ENCODE measurements at regions not wholly inside any gene's neighbourhood (a gene's known extent, or its start where the extent isn't known, plus 50 kb on each side); places are given as distances from the start of the nearest gene placed in this dataset.
"Not testable (repeated sequence)": the region's sequence is repeated elsewhere in the genome, so short reads cannot be mapped to it uniquely, and the experiment has no call there.

DNA sequence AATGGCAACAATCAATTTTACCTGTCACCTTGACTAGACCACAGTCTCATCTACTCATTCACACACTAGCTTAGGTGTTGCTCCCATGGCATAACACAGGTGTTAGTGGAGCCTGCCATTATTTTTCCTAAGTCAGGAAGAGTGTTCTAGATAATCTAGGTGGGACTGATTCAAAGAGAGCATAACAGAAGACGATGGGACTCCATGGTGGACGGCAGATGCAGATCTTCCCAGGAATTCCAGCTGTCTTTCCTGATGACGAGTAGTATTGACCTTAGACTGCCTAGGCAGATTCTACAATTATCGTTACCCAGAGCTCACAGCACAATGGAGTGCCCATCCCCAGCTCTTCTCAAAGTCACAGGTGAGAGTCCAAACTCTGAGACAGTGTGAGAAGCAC, 589.0 kb downstream of the TMEM121 start:
- no peaks in the 10 kb centered on the region for H3K27me3 ChIP-seq (ENCODE audit: insufficient read depth, low read length)
- no peak overlapping the region for H3K9ac ChIP-seq (ENCODE audit: low read depth, low read length)
- no peaks in the 10 kb centered on the region for H3K36me3 ChIP-seq (ENCODE audit: insufficient read depth, low read depth, low read length)
- H3K4me1 ChIP-seq (ENCODE audit: insufficient read depth, low read length) = no peaks in the 10 kb centered on the region
- H3K27ac ChIP-seq (ENCODE audit: low read length) = no peak overlapping the region
- H3K9me3 ChIP-seq (ENCODE audit: insufficient read depth, low read depth, low read length) = peaks cover 66% of the 10 kb centered on the region
- H3K4me3 ChIP-seq (ENCODE audit: low read length) = no peak overlapping the region

DNA sequence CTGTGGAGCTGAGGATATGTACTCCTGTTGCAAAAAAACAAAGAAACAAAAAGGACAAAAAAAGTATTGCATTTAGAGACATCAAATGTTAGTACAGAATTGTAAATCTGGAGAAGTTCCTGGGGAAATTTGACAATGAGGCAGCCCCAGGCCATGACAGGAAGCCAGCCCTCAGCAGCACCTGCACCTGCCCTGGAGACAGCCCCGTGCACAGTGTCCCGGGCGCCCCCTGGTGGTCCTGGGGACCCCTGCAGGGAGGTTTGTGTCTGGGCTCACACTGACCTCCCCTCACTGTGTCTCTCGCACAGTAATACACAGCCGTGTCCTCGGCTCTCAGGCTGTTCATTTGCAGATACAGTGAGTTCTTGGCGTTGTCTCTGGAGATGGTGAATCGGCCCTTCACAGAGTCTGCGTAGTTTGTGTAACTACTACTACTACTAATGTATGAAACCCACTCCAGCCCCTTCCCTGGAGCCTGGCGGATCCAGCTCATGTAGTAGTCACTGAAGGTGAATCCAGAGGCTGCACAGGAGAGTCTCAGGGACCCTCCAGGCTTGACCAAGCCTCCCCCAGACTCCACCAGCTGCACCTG, 590.1 kb downstream of the TMEM121 start:
- H3K27me3 ChIP-seq (ENCODE audit: insufficient read depth, low read length); H3K9ac ChIP-seq (ENCODE audit: low read depth, low read length); H3K4me1 ChIP-seq (ENCODE audit: insufficient read depth, low read length); H3K27ac ChIP-seq (ENCODE audit: low read length); H3K4me3 ChIP-seq (ENCODE audit: low read length); H3K36me3 ChIP-seq (ENCODE audit: insufficient read depth, low read depth, low read length): not testable (repeated sequence)
- H3K9me3 ChIP-seq (ENCODE audit: insufficient read depth, low read depth, low read length) = peaks cover 68% of the 10 kb centered on the region

DNA sequence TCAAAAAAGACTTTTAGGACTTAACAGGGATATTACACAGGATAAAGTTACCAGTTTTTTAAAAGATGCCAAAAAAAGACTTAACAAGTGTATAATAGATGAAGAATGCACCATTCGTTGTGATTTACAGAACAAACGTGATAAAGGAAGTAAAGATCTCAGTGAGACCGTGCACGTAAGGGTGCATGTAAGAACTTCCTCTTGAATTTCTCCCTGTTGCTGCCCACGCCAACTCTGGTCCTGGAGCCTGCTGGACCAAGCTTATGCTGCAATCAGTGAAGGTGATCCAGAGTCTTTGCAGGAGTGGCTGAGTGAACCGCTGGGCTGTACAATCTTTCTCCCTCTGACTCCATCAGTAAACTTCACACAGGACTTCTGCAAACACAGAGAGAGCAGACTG, 593.7 kb downstream of the TMEM121 start:
- H3K27me3 ChIP-seq (ENCODE audit: insufficient read depth, low read length) = no peaks in the 10 kb centered on the region
- no peak overlapping the region for H3K4me3 ChIP-seq (ENCODE audit: low read length)
- no peaks in the 10 kb centered on the region for H3K36me3 ChIP-seq (ENCODE audit: insufficient read depth, low read depth, low read length)
- peaks cover 82% of the 10 kb centered on the region for H3K9me3 ChIP-seq (ENCODE audit: insufficient read depth, low read depth, low read length)
- H3K9ac ChIP-seq (ENCODE audit: low read depth, low read length) = no peak overlapping the region
- H3K27ac ChIP-seq (ENCODE audit: low read length) = no peak overlapping the region
- H3K4me1 ChIP-seq (ENCODE audit: insufficient read depth, low read length) = no peaks in the 10 kb centered on the region

DNA sequence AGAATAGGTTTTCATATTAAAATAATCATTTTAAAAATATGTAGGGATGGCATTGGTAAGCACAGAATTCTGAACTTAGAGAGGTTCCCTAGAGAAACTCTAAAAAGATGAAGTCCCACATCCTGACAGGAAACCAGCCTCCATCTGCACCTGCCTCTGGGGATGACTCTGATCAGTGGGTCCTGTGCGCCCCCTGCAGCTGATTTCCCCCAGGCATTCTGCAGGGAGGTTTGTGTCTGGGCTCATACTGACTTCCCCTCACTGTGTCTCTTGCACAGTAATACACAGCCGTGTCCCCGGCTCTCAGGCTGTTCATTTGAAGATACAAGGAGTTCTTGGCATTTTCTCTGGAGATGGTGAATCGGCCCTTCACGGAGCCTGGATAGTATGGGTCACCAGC, 602.9 kb downstream of the TMEM121 start:
- H3K27me3 ChIP-seq (ENCODE audit: insufficient read depth, low read length) = no peaks in the 10 kb centered on the region
- no peaks in the 10 kb centered on the region for H3K4me1 ChIP-seq (ENCODE audit: insufficient read depth, low read length)
- peaks cover 93% of the 10 kb centered on the region for H3K9me3 ChIP-seq (ENCODE audit: insufficient read depth, low read depth, low read length)
- H3K36me3 ChIP-seq (ENCODE audit: insufficient read depth, low read depth, low read length) = no peaks in the 10 kb centered on the region
- no peak overlapping the region for H3K4me3 ChIP-seq (ENCODE audit: low read length)
- H3K9ac ChIP-seq (ENCODE audit: low read depth, low read length) = no peak overlapping the region
- no peak overlapping the region for H3K27ac ChIP-seq (ENCODE audit: low read length)

DNA sequence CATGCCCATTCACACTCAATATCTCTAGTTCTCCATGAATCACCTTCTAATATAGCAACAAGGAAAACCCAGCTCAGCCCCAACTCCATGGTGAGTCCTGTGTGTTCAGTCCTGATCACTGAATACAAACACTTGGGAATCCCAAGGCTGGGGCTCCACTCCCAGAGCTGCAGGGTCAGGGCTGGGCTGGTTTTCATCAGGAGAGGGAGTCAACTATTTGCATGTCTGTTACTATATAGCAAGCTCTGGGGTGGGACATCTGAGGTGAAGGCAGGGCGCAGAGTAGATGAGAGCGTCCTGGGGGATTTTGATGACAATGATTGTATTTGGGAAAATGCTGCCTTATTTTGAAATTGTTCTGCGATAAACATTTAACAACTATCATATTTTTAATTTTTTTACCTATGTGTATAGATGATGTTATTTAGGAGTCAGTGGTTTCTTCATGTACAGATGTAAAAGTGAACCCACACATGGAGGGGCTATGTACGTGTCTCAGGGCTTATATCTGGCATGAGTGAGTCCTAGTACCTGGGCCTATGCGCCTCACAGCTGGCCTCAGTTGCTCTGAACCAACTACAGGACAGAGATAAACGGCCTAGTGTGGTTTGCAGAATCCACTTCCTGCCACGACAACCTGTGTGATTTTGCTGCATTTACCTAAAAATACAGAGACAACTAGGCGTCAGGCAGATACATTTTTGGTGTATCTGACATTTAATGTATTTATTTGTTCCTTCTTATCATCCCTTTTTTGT, 603.7 kb downstream of the TMEM121 start:
- not testable (repeated sequence) for H3K27me3 ChIP-seq (ENCODE audit: insufficient read depth, low read length); H3K4me1 ChIP-seq (ENCODE audit: insufficient read depth, low read length); H3K9ac ChIP-seq (ENCODE audit: low read depth, low read length); H3K36me3 ChIP-seq (ENCODE audit: insufficient read depth, low read depth, low read length); H3K27ac ChIP-seq (ENCODE audit: low read length); H3K4me3 ChIP-seq (ENCODE audit: low read length)
- H3K9me3 ChIP-seq (ENCODE audit: insufficient read depth, low read depth, low read length) = peaks cover 92% of the 10 kb centered on the region

DNA sequence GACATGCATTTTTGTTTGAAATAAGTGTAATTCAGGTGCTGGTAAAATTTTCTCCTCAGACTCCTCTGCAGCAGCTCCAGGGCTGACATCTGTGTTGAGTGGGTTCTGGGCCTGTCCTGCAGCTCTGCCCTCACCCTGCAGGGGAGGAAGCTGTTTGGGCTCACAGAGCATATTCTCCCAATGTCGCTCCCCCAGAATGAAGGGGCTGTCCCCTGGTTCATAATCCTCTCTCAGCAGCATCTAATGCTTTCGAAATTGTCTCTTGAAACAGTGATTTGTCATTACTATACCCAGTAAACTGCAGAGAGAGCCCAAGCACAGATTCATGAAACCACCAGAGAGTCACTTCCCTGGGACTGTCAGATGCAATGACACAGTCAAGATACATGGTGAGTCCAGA, 606.7 kb downstream of the TMEM121 start:
- H3K27ac ChIP-seq (ENCODE audit: low read length); H3K4me3 ChIP-seq (ENCODE audit: low read length); H3K9ac ChIP-seq (ENCODE audit: low read depth, low read length); H3K4me1 ChIP-seq (ENCODE audit: insufficient read depth, low read length); H3K36me3 ChIP-seq (ENCODE audit: insufficient read depth, low read depth, low read length); H3K27me3 ChIP-seq (ENCODE audit: insufficient read depth, low read length): not testable (repeated sequence)
- peaks cover 80% of the 10 kb centered on the region for H3K9me3 ChIP-seq (ENCODE audit: insufficient read depth, low read depth, low read length)

DNA sequence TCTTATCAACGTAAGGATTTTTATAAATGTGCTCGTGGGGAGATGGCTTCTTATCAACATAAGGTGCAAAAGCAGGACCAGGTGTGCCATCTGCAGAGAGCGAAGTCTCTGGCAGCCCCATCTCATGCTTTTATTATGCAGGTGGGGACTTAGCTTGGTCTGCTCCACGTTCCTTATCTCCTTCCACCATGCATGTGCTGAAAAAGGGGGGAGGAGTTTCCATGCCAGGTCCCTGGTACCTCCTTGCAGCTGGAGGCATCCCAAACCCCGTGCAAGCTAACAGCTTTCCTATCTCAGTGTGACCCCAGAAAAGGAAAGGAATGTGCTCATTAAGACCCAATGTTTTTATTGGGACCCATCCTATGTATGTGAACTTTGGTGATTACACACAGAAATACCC, 608.5 kb downstream of the TMEM121 start:
- no peak overlapping the region for H3K9ac ChIP-seq (ENCODE audit: low read depth, low read length)

DNA sequence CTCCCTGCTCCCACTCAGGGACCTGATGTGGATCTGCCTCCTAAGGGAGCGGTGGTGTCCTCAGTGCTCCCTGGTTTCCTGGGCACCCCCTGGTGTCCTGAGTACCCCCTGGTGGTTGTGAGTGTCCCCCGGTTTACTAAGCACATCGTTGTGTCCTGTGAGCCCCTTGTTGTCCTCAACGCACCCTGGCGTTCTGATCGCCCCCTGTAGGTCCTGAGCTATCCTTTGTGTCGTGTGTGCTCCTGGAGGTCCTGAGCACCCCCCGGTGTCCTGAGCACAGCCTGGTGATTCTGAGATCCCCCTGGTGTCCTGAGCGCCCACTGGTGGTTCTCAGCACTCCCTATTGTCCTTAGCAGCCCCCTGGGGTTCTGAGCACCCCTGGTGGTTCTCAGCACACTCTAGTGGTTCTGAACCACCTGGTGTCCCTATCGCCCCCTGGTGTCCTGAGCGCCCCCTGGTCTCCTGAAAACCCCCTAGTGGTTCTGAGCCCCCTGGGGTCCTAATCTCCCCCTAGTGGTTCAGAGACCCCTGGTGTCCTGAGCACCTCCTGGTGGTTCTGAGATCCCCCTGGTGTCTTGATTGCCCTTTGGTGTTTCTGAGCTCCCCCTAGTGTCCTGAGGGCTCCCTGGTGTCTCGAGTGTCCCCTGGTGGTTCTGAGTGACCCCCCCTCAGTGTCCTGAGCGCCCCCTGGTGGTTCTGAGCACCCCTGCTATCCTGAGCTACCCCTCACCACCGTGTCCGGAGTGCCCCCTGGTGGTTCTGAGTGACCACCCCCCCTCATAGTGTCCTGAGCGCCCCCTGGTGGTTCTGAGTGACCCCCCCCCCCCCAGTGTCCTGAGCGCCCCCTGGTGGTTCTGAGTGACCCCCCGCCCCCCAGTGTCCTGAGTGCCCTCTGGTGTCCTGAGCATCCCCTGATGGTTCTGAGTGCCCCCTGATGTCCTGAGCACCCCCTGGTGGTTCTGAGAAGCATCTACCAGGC, 615.1 kb downstream of the TMEM121 start:
- Histone ChIP-seq H3K36me3 (ENCODE audit: insufficient read depth, low read depth, low read length) (no peaks in the 10 kb centered on the region), H3K4me1 (ENCODE audit: insufficient read depth, low read length) (no peaks in the 10 kb centered on the region), H3K27ac (ENCODE audit: low read length) (no peak overlapping the region), H3K9me3 (ENCODE audit: insufficient read depth, low read depth, low read length) (peaks cover 71% of the 10 kb centered on the region), H3K27me3 (ENCODE audit: insufficient read depth, low read length) (no peaks in the 10 kb centered on the region), H3K9ac (ENCODE audit: low read depth, low read length) (no peak overlapping the region), H3K4me3 (ENCODE audit: low read length) (no peak overlapping the region)

More for the DNA sequence above, 608.5 kb downstream of the TMEM121 start:
- H3K36me3 ChIP-seq (ENCODE audit: insufficient read depth, low read depth, low read length) = no peaks in the 10 kb centered on the region
- H3K4me1 ChIP-seq (ENCODE audit: insufficient read depth, low read length) = no peaks in the 10 kb centered on the region
- H3K4me3 ChIP-seq (ENCODE audit: low read length) = no peak overlapping the region
- no peaks in the 10 kb centered on the region for H3K27me3 ChIP-seq (ENCODE audit: insufficient read depth, low read length)
- no peak overlapping the region for H3K27ac ChIP-seq (ENCODE audit: low read length)
- H3K9me3 ChIP-seq (ENCODE audit: insufficient read depth, low read depth, low read length) = peaks cover 66% of the 10 kb centered on the region

DNA sequence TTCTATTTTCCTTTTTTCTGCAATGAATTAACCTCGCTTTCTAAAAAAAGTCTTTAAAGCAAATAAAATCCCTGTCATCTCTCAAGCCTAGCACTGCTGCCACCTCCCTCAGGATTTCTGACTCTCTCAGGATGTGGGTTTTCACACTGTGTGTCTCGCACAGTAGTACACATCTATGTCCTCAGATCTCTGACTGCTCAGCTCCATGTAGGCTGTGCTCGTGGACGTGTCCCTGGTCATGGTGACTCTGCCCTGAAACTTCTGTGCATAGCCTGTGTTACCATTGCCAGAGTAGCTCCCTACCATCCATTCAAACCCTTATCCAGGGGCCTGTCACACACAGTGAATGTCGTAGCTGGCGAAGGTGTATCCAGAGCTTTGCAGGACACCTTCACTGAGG, 619.3 kb downstream of the TMEM121 start:
- not testable (repeated sequence) for H3K36me3 ChIP-seq (ENCODE audit: insufficient read depth, low read depth, low read length); H3K4me3 ChIP-seq (ENCODE audit: low read length); H3K27ac ChIP-seq (ENCODE audit: low read length); H3K4me1 ChIP-seq (ENCODE audit: insufficient read depth, low read length); H3K9ac ChIP-seq (ENCODE audit: low read depth, low read length); H3K27me3 ChIP-seq (ENCODE audit: insufficient read depth, low read length)
- peaks cover 85% of the 10 kb centered on the region for H3K9me3 ChIP-seq (ENCODE audit: insufficient read depth, low read depth, low read length)

DNA sequence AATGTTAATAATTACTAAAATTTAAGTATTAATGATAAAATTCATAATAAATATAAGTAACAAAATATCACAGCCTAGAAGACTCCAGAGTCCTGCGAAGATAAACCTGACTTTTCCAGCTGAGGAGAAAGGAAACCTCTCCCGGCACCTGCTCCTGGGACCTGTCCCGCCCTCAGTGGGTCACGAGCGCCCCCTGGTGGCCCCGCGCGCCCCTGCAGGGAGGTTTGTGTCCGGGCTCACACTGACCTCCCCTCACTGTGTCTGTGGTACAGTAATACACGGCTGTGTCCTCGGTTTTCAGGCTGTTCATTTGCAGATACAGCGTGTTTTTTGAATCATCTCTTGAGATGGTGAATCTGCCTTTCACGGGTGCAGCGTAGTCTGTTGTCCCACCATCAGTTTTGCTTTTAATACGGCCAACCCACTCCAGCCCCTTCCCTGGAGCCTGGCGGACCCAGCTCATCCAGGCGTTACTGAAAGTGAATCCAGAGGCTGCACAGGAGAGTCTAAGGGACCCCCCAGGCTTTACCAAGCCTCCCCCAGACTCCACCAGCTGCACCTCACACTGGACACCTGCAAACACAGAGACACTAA, 627.1 kb downstream of the TMEM121 start:
- not testable (repeated sequence) for H3K4me3 ChIP-seq (ENCODE audit: low read length); H3K27ac ChIP-seq (ENCODE audit: low read length); H3K4me1 ChIP-seq (ENCODE audit: insufficient read depth, low read length); H3K9ac ChIP-seq (ENCODE audit: low read depth, low read length); H3K27me3 ChIP-seq (ENCODE audit: insufficient read depth, low read length); H3K36me3 ChIP-seq (ENCODE audit: insufficient read depth, low read depth, low read length)
- peaks cover 78% of the 10 kb centered on the region for H3K9me3 ChIP-seq (ENCODE audit: insufficient read depth, low read depth, low read length)

DNA sequence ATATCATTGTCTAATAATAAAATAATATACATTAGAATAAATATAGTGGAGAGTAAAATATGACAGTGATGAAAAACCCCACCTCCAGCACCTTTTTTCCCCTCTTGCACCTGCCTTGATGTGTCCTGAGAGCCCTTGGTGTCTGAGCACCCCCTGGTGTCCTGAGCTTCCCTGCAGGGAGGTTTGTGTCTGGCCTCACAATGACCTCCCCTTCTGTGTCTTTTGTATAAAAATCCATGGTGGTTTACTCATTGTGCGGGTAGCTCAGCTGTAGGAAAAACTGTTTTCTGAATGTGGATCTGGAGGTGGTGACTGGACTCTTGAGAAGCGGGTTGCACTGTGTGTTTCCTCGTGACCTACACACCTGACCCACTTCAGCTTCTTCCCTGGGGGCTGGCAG, 636.9 kb downstream of the TMEM121 start:
- Histone ChIP-seq H3K9ac (ENCODE audit: low read depth, low read length) (no peak overlapping the region), H3K27me3 (ENCODE audit: insufficient read depth, low read length) (no peaks in the 10 kb centered on the region), H3K4me1 (ENCODE audit: insufficient read depth, low read length) (no peaks in the 10 kb centered on the region), H3K36me3 (ENCODE audit: insufficient read depth, low read depth, low read length) (no peaks in the 10 kb centered on the region), H3K27ac (ENCODE audit: low read length) (no peak overlapping the region), H3K9me3 (ENCODE audit: insufficient read depth, low read depth, low read length) (peaks cover 82% of the 10 kb centered on the region), H3K4me3 (ENCODE audit: low read length) (no peak overlapping the region)
